ENCODE measurements at regions not wholly inside any gene's neighbourhood (a gene's known extent, or its start where the extent isn't known, plus 50 kb on each side); places are given as distances from the start of the nearest gene placed in this dataset.

GRCh38 chr13:90098577-90098976, 1248.9 kb upstream of the MIR17HG start:
- TF ChIP-seq FOXP1 (CRISPR knock-in tag; IDR thresholded peaks at IDR 0.05; ENCODE audit: borderline replicate concordance) (no peak), CTCF (IDR thresholded peaks at IDR 0.05) (no peak)
